Osteocyte (in vitro differentiated cells): ENCODE measurements at regions not wholly inside any gene's neighbourhood (a gene's known extent, or its start where the extent isn't known, plus 50 kb on each side); places are given as distances from the start of the nearest gene placed in this dataset.

Experiments
- DNase-seq: peaks from one replicate; pipeline ENCODE4 v3.0.0; 2021; ENCODE audit warnings: mixed read lengths; ENCODE audit not compliant: unreplicated experiment; ENCODE audit errors: extremely low spot score
- H3K27ac Mint-ChIP-seq: one replicate; pipeline ENCODE4 v1.8.0; 2021; ENCODE audit warnings: mild to moderate bottlenecking, mixed read lengths; ENCODE audit not compliant: unreplicated experiment
- H3K27me3 Mint-ChIP-seq: one replicate; pipeline ENCODE4 v1.8.0; 2021; ENCODE audit warnings: mixed read lengths; ENCODE audit not compliant: unreplicated experiment
- H3K36me3 Mint-ChIP-seq: one replicate; pipeline ENCODE4 v1.8.0; 2021; ENCODE audit warnings: mixed read lengths; ENCODE audit not compliant: unreplicated experiment
- H3K4me1 Mint-ChIP-seq: one replicate; pipeline ENCODE4 v1.8.0; 2021; ENCODE audit warnings: mixed read lengths; ENCODE audit not compliant: unreplicated experiment
- H3K4me3 Mint-ChIP-seq: one replicate; pipeline ENCODE4 v1.8.0; 2021; ENCODE audit warnings: mild to moderate bottlenecking, moderate library complexity, mixed read lengths; ENCODE audit not compliant: unreplicated experiment
- H3K9me3 Mint-ChIP-seq: one replicate; pipeline ENCODE4 v1.8.0; 2021; ENCODE audit warnings: mixed read lengths; ENCODE audit not compliant: unreplicated experiment
- CTCF ChIP-seq: fragments of 200-600 bp; sonication (generic); IDR thresholded peaks from 2 replicates; pipeline ENCODE4 v1.5.0; 2021; ENCODE audit warnings: antibody characterized with exemption, mild to moderate bottlenecking, moderate library complexity

DNA sequence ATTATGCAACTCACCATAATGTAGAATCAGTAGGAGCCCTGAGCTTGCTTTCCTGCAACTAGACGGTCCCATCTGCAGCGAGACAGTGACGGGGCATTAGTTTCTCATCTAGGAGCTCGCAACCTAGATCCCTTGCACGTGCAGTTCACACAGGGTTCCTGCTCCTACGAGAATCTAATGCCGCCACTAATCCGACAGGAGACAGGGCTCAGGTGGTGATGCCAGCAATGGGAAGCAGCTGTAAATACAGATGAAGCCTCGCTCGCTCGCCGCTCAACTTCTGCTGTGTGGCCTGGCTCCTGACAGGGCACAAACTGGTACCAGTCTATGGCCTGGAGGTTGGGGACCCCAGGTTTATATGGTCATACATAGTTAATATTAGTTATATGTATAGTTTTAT, 394.5 kb downstream of the NPIPA8 start:
- peaks cover 14% of the 10 kb centered on the region for H3K9me3 Mint-ChIP-seq

DNA sequence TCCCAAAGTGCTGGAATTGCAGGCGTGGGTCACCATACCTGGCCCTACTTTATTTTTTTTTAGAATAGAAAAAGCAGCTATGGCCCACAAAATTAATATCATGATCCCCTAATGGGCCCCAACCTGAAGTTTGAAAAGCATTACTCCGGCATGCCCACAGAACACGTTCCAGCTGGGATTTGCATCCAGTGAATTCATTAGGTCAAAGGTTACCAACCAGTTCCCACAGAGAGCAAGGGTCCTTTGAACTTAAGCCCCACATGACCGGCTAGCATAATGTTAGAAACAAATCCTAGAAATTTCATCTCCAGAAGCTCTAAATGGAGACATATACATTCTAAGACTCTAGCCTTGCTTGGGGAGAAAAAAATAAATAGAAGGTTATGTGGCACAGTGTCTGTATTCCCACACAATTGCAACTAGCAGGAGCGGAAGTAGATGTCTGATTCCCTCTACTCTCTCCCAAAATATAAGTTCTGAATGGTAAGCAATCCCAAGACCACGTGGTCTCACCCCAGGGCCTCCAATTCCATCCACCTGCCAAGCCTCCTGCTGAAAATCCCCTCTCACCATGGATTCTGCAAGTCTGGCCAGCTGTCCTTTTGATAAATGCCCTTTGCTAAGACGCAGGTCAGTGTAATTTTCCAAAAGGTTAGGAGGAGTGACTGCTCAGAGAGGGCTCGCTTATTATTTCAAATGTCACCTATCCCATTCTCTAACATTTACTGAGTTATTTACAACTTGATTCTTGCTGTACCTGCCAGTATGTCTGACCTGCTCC, 395.8 kb downstream of the NPIPA8 start:
- no peaks in the 10 kb centered on the region for H3K27me3 Mint-ChIP-seq
- no peaks in the 10 kb centered on the region for H3K4me1 Mint-ChIP-seq
- TF ChIP-seq CTCF = no peak
- H3K9me3 Mint-ChIP-seq = peaks cover 14% of the 10 kb centered on the region
- H3K36me3 Mint-ChIP-seq = no peaks in the 10 kb centered on the region
- H3K27ac Mint-ChIP-seq = no peak overlapping the region
- no peak overlapping the region for H3K4me3 Mint-ChIP-seq
- DNase-seq = no peak

More for the DNA sequence above, 394.5 kb downstream of the NPIPA8 start:
- TF ChIP-seq CTCF = no peak
- no peak for DNase-seq
- Mint-ChIP-seq H3K27ac (no peak overlapping the region), H3K4me1 (no peaks in the 10 kb centered on the region), H3K27me3 (no peaks in the 10 kb centered on the region), H3K36me3 (no peaks in the 10 kb centered on the region), H3K4me3 (no peak overlapping the region)

- Mint-ChIP-seq H3K4me3 (no peak overlapping the region), H3K36me3 (no peaks in the 10 kb centered on the region), H3K27me3 (no peaks in the 10 kb centered on the region), H3K27ac (no peak overlapping the region), H3K9me3 (peaks cover 15% of the 10 kb centered on the region), H3K4me1 (no peaks in the 10 kb centered on the region)
- DNase-seq = no peak
- TF ChIP-seq CTCF = no peak
Measured at GRCh38 chr16:17939723-17940122, 396.8 kb downstream of the NPIPA8 start.

GRCh38 chr16:17939122-17939536, 397.4 kb downstream of the NPIPA8 start:
- no peak overlapping the region for H3K27ac Mint-ChIP-seq
- H3K4me3 Mint-ChIP-seq = no peak overlapping the region
- H3K9me3 Mint-ChIP-seq = peaks cover 19% of the 10 kb centered on the region
- H3K4me1 Mint-ChIP-seq = no peaks in the 10 kb centered on the region
- H3K36me3 Mint-ChIP-seq = no peaks in the 10 kb centered on the region
- no peak for TF ChIP-seq CTCF
- no peak for DNase-seq
- H3K27me3 Mint-ChIP-seq = no peaks in the 10 kb centered on the region

GRCh38 chr16:17938546-17938945, 398.0 kb downstream of the NPIPA8 start:
- DNase-seq = no peak
- H3K4me3 Mint-ChIP-seq = no peak overlapping the region
- peaks cover 19% of the 10 kb centered on the region for H3K9me3 Mint-ChIP-seq
- TF ChIP-seq CTCF = no peak
- no peaks in the 10 kb centered on the region for H3K27me3 Mint-ChIP-seq
- no peak overlapping the region for H3K27ac Mint-ChIP-seq
- no peaks in the 10 kb centered on the region for H3K36me3 Mint-ChIP-seq
- no peaks in the 10 kb centered on the region for H3K4me1 Mint-ChIP-seq
